NB4 (cell line): ENCODE measurements at regions not wholly inside any gene's neighbourhood (a gene's known extent, or its start where the extent isn't known, plus 50 kb on each side); places are given as distances from the start of the nearest gene placed in this dataset.

Experiments used
- CTCF ChIP-seq: IDR thresholded peaks from one replicate; pipeline ENCODE4 v1.5.1; 2012; ENCODE audit warnings: low read depth, low read length
- MAX ChIP-seq: IDR thresholded peaks from 2 replicates; pipeline ENCODE4 v1.6.1; 2011; ENCODE audit warnings: low read depth, low read length

GRCh38 chrX:51395480-51395809, 62.8 kb downstream of the NUDT10 start:
- no peak for TF ChIP-seq CTCF
- no peak for TF ChIP-seq MAX
